Esophagus muscularis mucosa (tissue), 3 donors: ENCODE measurements at regions not wholly inside any gene's neighbourhood (a gene's known extent, or its start where the extent isn't known, plus 50 kb on each side); places are given as distances from the start of the nearest gene placed in this dataset.

Experiments
- POLR2A ChIP-seq: fragments of 450-650 bp; IDR thresholded peaks from one replicate; pipeline ENCODE4 v1.6.1; 2017; ENCODE audit warnings: antibody characterized with exemption, moderate library complexity, mild to moderate bottlenecking, low read depth
- POLR2AphosphoS5 ChIP-seq, 2 donors: sonication (generic); formaldehyde crosslinking; IDR thresholded peaks; one replicate each; pipeline ENCODE4 v1.6.1; 2017; ENCODE audit warnings: antibody characterized with exemption in 2 of 2
- TF ChIP-seq, protein P1 (sequence below), 3 experiments: fragments of 200-600 bp in 2 of 3; fragments of 450-650 bp in 1 of 3; sonication (generic) in 2 of 3; IDR thresholded peaks; one replicate each; pipeline ENCODE4 v1.5.1; 2017 to 2019; ENCODE audit warnings: antibody characterized with exemption in 3 of 3, mild to moderate bottlenecking in 2 of 3, moderate library complexity in 1 of 3

DNA sequence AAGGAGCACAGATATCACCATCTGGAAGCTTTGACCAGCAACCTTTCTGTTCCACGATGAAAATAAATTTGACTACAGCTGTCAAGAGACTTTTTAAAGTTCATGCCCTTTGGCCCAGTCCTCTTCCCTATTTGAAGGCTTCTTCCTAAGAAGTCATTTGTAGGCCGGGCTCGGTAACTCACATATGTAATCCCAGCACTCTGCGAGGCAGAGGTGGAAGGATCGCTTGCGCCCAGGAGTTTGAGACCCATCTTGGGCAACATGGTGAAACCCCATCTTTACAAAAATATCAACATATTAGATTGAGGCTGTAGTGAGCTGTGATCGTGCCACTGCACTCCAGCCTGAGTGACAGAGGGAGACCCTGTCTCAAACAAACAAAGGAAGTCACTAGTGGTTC, 58.3 kb upstream of the IFFO2 start:
- TF ChIP-seq POLR2A (no peak), POLR2AphosphoS5 (IDR thresholded peaks at IDR 0.05) (no peak)
- TF ChIP-seq, protein P1, sequence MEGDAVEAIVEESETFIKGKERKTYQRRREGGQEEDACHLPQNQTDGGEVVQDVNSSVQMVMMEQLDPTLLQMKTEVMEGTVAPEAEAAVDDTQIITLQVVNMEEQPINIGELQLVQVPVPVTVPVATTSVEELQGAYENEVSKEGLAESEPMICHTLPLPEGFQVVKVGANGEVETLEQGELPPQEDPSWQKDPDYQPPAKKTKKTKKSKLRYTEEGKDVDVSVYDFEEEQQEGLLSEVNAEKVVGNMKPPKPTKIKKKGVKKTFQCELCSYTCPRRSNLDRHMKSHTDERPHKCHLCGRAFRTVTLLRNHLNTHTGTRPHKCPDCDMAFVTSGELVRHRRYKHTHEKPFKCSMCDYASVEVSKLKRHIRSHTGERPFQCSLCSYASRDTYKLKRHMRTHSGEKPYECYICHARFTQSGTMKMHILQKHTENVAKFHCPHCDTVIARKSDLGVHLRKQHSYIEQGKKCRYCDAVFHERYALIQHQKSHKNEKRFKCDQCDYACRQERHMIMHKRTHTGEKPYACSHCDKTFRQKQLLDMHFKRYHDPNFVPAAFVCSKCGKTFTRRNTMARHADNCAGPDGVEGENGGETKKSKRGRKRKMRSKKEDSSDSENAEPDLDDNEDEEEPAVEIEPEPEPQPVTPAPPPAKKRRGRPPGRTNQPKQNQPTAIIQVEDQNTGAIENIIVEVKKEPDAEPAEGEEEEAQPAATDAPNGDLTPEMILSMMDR (IDR thresholded peaks at IDR 0.05) = no peak
